Epithelial cell of prostate (primary cell): ENCODE measurements at regions not wholly inside any gene's neighbourhood (a gene's known extent, or its start where the extent isn't known, plus 50 kb on each side); places are given as distances from the start of the nearest gene placed in this dataset.
"Not testable (repeated sequence)": the region's sequence is repeated elsewhere in the genome, so short reads cannot be mapped to it uniquely, and the experiment has no call there.

Source experiments
- DNase-seq: peaks from one replicate; pipeline ENCODE4 v3.0.0-alpha.2; 2011; ENCODE audit warnings: low read depth, low spot score
- H3K27ac ChIP-seq: fragments of 450-650 bp; 2 replicates; pipeline ENCODE4 v1.5.1; 2017; ENCODE audit warnings: mild to moderate bottlenecking

GRCh38 chr15:21262851-21263425 lies 177.4 kb downstream of the POTEB3 start:
- no peak overlapping the region for H3K27ac ChIP-seq
- no peak for DNase-seq

- H3K27ac ChIP-seq: no peak overlapping the region
- DNase-seq: no peak
These were observed 178.1 kb downstream of the POTEB3 start for GRCh38 chr15:21261965-21262850.

- H3K27ac ChIP-seq: no peak overlapping the region
- no peak for DNase-seq
These were observed 178.8 kb downstream of the POTEB3 start for GRCh38 chr15:21261396-21261964.

GRCh38 chr15:21260966-21261395 lies 179.3 kb downstream of the POTEB3 start:
- DNase-seq: no peak

GRCh38 chr15:21258635-21259034 lies 181.7 kb downstream of the POTEB3 start:
- not testable (repeated sequence) for H3K27ac ChIP-seq, DNase-seq

More at GRCh38 chr15:21260966-21261395, 179.3 kb downstream of the POTEB3 start:
- H3K27ac ChIP-seq: no peak overlapping the region

- not testable (repeated sequence) for DNase-seq, H3K27ac ChIP-seq
These were observed 190.7 kb downstream of the POTEB3 start for GRCh38 chr15:21249508-21250019.
